ENCODE measurements at regions not wholly inside any gene's neighbourhood (a gene's known extent, or its start where the extent isn't known, plus 50 kb on each side); places are given as distances from the start of the nearest gene placed in this dataset.

- ATAC-seq, result no peak
- Histone ChIP-seq H3K36me3 (no peaks in the 10 kb centered on the region), H3K9me3 (no peaks in the 10 kb centered on the region), H3K4me3 (no peak overlapping the region), H3K27ac (no peak overlapping the region), H3K27me3 (no peaks in the 10 kb centered on the region), H3K4me1 (no peaks in the 10 kb centered on the region)
- TF ChIP-seq CTCF (IDR thresholded peaks at IDR 0.05) (no peak), POLR2AphosphoS5 (IDR thresholded peaks at IDR 0.05) (no peak), POLR2A (IDR thresholded peaks at IDR 0.05) (no peak), EP300 (IDR thresholded peaks at IDR 0.05) (no peak)
- 87% methylated on average over 1 of the region's 1 CpG; no CpG with 5 or more reads in 1 of the 2 donors for WGBS, 2 donors (ENCODE audit: low coverage in 1 of 2)
Observed at GRCh38 chr6:16953446-16953845, 148.4 kb upstream of the STMND1 start.

GRCh38 chr6:16950825-16951495, 150.9 kb upstream of the STMND1 start:
- H3K36me3 ChIP-seq, result no peaks in the 10 kb centered on the region
- 83 to 100% methylated on average over 1 of the region's 1 CpG for WGBS, 2 donors (ENCODE audit: low coverage in 1 of 2)
- no peak for TF ChIP-seq POLR2AphosphoS5 (IDR thresholded peaks at IDR 0.05)
- no peak for TF ChIP-seq EP300 (IDR thresholded peaks at IDR 0.05)
- no peak for TF ChIP-seq POLR2A (IDR thresholded peaks at IDR 0.05)
- TF ChIP-seq CTCF (IDR thresholded peaks at IDR 0.05), result no peak
- ATAC-seq, result no peak
- no peaks in the 10 kb centered on the region for H3K9me3 ChIP-seq
- H3K27me3 ChIP-seq, result no peaks in the 10 kb centered on the region
- H3K4me1 ChIP-seq, result peaks cover 0 to 12% (median 0%) of the 10 kb centered on the region in 3 donors
- no peak overlapping the region for H3K27ac ChIP-seq
- no peak overlapping the region for H3K4me3 ChIP-seq

DNA sequence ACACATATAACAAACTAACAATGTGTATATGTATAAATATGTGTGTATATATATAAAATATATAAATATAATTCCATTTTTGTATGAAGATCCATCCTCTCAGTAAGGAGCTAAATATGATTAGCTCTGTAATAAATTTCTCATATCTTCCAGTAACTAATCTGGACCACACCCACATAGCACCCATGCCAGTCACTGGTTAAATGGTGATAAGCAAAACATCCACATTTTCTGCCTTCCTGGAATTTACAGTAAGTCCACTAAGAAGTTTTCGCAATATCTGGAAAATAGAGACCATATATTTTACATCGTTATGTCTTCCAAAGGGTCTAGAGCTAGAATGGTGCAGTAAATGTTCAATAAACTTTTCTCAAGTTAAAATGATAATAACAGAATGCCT, 151.5 kb upstream of the STMND1 start:
- H3K27ac ChIP-seq, result no peak overlapping the region
- H3K4me3 ChIP-seq, result no peak overlapping the region
- no peaks in the 10 kb centered on the region for H3K36me3 ChIP-seq
- no peaks in the 10 kb centered on the region for H3K27me3 ChIP-seq
- no peaks in the 10 kb centered on the region for H3K9me3 ChIP-seq
- no peak for ATAC-seq
- peaks cover 0 to 12% (median 0%) of the 10 kb centered on the region in 3 donors for H3K4me1 ChIP-seq
- TF ChIP-seq CTCF (IDR thresholded peaks at IDR 0.05) (no peak), POLR2A (IDR thresholded peaks at IDR 0.05) (no peak), POLR2AphosphoS5 (IDR thresholded peaks at IDR 0.05) (no peak), EP300 (IDR thresholded peaks at IDR 0.05) (no peak)
- 86 to 100% methylated on average over 1 to 2 of the region's 2 CpGs for WGBS, 2 donors (ENCODE audit: low coverage in 1 of 2)

DNA sequence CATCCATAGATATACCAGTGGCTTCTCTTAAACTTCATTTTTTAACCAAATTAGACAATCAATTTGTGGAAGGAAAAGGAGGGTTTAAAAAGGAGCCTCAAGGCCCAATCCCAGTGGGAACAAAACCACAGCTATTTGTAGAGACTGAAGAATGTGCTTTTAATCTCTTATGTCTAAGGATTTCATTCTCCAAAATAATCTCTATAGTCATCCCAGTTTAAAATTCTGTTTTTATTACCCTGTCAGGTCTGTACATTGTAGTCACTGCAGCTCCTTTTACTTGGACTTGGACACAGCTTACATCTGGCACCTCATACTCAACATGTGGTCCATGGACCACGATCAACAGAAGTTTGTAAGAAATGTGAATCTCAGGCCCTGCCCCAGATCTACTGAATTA, 152.1 kb upstream of the STMND1 start:
- no peak for TF ChIP-seq CTCF (IDR thresholded peaks at IDR 0.05)
- TF ChIP-seq POLR2A (IDR thresholded peaks at IDR 0.05), result no peak
- no peak for TF ChIP-seq EP300 (IDR thresholded peaks at IDR 0.05)
- TF ChIP-seq POLR2AphosphoS5 (IDR thresholded peaks at IDR 0.05), result no peak
- WGBS, 2 donors (ENCODE audit: low coverage in 1 of 2), result 44% methylated on average over 1 of the region's 1 CpG
- Histone ChIP-seq H3K36me3 (no peaks in the 10 kb centered on the region), H3K4me3 (no peak overlapping the region), H3K9me3 (no peaks in the 10 kb centered on the region), H3K27ac (no peak overlapping the region), H3K4me1 (peaks cover 0 to 12% (median 0%) of the 10 kb centered on the region in 3 donors), H3K27me3 (no peaks in the 10 kb centered on the region)
- ATAC-seq, result no peak

GRCh38 chr6:16948396-16948795, 153.5 kb upstream of the STMND1 start:
- Histone ChIP-seq H3K9me3 (no peaks in the 10 kb centered on the region), H3K4me1 (peaks cover 0 to 12% (median 0%) of the 10 kb centered on the region in 3 donors), H3K27me3 (no peaks in the 10 kb centered on the region), H3K36me3 (no peaks in the 10 kb centered on the region), H3K4me3 (no peak overlapping the region), H3K27ac (no peak overlapping the region)
- no peak for TF ChIP-seq CTCF (IDR thresholded peaks at IDR 0.05)
- no peak for TF ChIP-seq POLR2A (IDR thresholded peaks at IDR 0.05)
- TF ChIP-seq POLR2AphosphoS5 (IDR thresholded peaks at IDR 0.05), result no peak
- TF ChIP-seq EP300 (IDR thresholded peaks at IDR 0.05), result no peak
- ATAC-seq, result no peak
- 55 to 73% methylated on average over 2 of the region's 2 CpGs for WGBS, 2 donors (ENCODE audit: low coverage in 1 of 2)
